NCI-H748 (cell line): ENCODE measurements at regions not wholly inside any gene's neighbourhood (a gene's known extent, or its start where the extent isn't known, plus 50 kb on each side); places are given as distances from the start of the nearest gene placed in this dataset.
A peak's percentile ranks its signal among the peaks of the same experiment; 100 is the strongest.
"Not testable (repeated sequence)": the region's sequence is repeated elsewhere in the genome, so short reads cannot be mapped to it uniquely, and the experiment has no call there.

Experiments used
- DNase-seq: peaks from one replicate; lab custom pipeline; 2025; ENCODE audit not compliant: unreplicated experiment; lab: John Stamatoyannopoulos, UW

- DNase-seq, result no peak
These were observed 270.0 kb downstream of the CYRIA start for GRCh38 chr2:16395601-16396000.

- DNase-seq, result no peak
These were observed 270.6 kb downstream of the CYRIA start for GRCh38 chr2:16394986-16395550.

GRCh38 chr2:16394072-16394985 lies 271.3 kb downstream of the CYRIA start:
- peak; percentile 5 for DNase-seq

GRCh38 chr2:16393500-16394071 lies 272.0 kb downstream of the CYRIA start:
- no peak for DNase-seq

- no peak for DNase-seq
These were observed 272.8 kb downstream of the CYRIA start for GRCh38 chr2:16392647-16393499.

- no peak for DNase-seq
These were observed 273.6 kb downstream of the CYRIA start for GRCh38 chr2:16391986-16392385.

- no peak for DNase-seq
These were observed 275.1 kb downstream of the CYRIA start for GRCh38 chr2:16390561-16390960.

GRCh38 chr2:16389611-16390010 lies 276.0 kb downstream of the CYRIA start:
- DNase-seq, result no peak

- DNase-seq, result not testable (repeated sequence)
These were observed 277.3 kb downstream of the CYRIA start for GRCh38 chr2:16388199-16388830.

GRCh38 chr2:16387461-16387984 lies 278.1 kb downstream of the CYRIA start:
- DNase-seq, result no peak

- no peak for DNase-seq
These were observed 279.2 kb downstream of the CYRIA start for GRCh38 chr2:16386431-16386830.

- no peak for DNase-seq
These were observed 279.6 kb downstream of the CYRIA start for GRCh38 chr2:16386031-16386430.

- DNase-seq, result no peak
These were observed 280.3 kb downstream of the CYRIA start for GRCh38 chr2:16385341-16385740.

GRCh38 chr2:16383411-16383810 lies 282.2 kb downstream of the CYRIA start:
- DNase-seq, result no peak

GRCh38 chr2:16382451-16382850 lies 283.2 kb downstream of the CYRIA start:
- peak; percentile 19 for DNase-seq

GRCh38 chr2:16381511-16381910 lies 284.1 kb downstream of the CYRIA start:
- DNase-seq, result no peak

- DNase-seq, result not testable (repeated sequence)
These were observed 285.7 kb downstream of the CYRIA start for GRCh38 chr2:16379901-16380300.

GRCh38 chr2:16379061-16379460 lies 286.6 kb downstream of the CYRIA start:
- DNase-seq, result not testable (repeated sequence)

- no peak for DNase-seq
These were observed 287.6 kb downstream of the CYRIA start for GRCh38 chr2:16378031-16378430.

GRCh38 chr2:16375981-16376380 lies 289.7 kb downstream of the CYRIA start:
- no peak for DNase-seq
